ENCODE measurements at regions not wholly inside any gene's neighbourhood (a gene's known extent, or its start where the extent isn't known, plus 50 kb on each side); places are given as distances from the start of the nearest gene placed in this dataset.

- TF ChIP-seq EZH2phosphoT487 (IDR thresholded peaks at IDR 0.05; ENCODE audit: borderline replicate concordance, low read length) (no peak), CTCF (IDR thresholded peaks at IDR 0.05; ENCODE audit: low read depth, low read length, poor library complexity, severe bottlenecking) (no peak)
- Histone ChIP-seq H3K27me3 (ENCODE audit: control insufficient read depth, low read length) (no peaks in the 10 kb centered on the region), H4K20me1 (ENCODE audit: control insufficient read depth, insufficient read depth, low read depth, low read length) (no peaks in the 10 kb centered on the region), H3K4me3 (ENCODE audit: low read length) (no peak overlapping the region), H3K36me3 (ENCODE audit: control insufficient read depth, low read length) (no peaks in the 10 kb centered on the region), H3K4me1 (ENCODE audit: control insufficient read depth, low read length) (no peaks in the 10 kb centered on the region), H3K4me2 (ENCODE audit: low read length) (no peak overlapping the region), H3K9me3 (ENCODE audit: control insufficient read depth, insufficient read depth, low read length) (no peaks in the 10 kb centered on the region), H3K79me2 (ENCODE audit: control insufficient read depth, low read length) (no peaks in the 10 kb centered on the region), H3F3A (ENCODE audit: control insufficient read depth, insufficient read depth) (no peaks in the 10 kb centered on the region), H3K27ac (ENCODE audit: low read depth, low read length) (no peak overlapping the region), H3K9me2 (replicated peaks; ENCODE audit: control insufficient read depth, low read length) (no peaks in the 10 kb centered on the region)
These were observed 352.7 kb upstream of the ZNF507 start for GRCh38 chr19:31992750-31993149.

GRCh38 chr19:31995546-31995945 lies 349.9 kb upstream of the ZNF507 start:
- H3K9me3 ChIP-seq (ENCODE audit: control insufficient read depth, insufficient read depth, low read length): no peaks in the 10 kb centered on the region
- no peak overlapping the region for H3K4me3 ChIP-seq (ENCODE audit: low read length)
- no peaks in the 10 kb centered on the region for H3K9me2 ChIP-seq (replicated peaks; ENCODE audit: control insufficient read depth, low read length)
- H3K4me1 ChIP-seq (ENCODE audit: control insufficient read depth, low read length): no peaks in the 10 kb centered on the region
- no peaks in the 10 kb centered on the region for H3F3A ChIP-seq (ENCODE audit: control insufficient read depth, insufficient read depth)
- H3K4me2 ChIP-seq (ENCODE audit: low read length): no peak overlapping the region
- TF ChIP-seq EZH2phosphoT487 (IDR thresholded peaks at IDR 0.05; ENCODE audit: borderline replicate concordance, low read length): no peak
- TF ChIP-seq CTCF (IDR thresholded peaks at IDR 0.05; ENCODE audit: low read depth, low read length, poor library complexity, severe bottlenecking): no peak
- H3K27ac ChIP-seq (ENCODE audit: low read depth, low read length): no peak overlapping the region
- H4K20me1 ChIP-seq (ENCODE audit: control insufficient read depth, insufficient read depth, low read depth, low read length): no peaks in the 10 kb centered on the region
- H3K27me3 ChIP-seq (ENCODE audit: control insufficient read depth, low read length): no peaks in the 10 kb centered on the region
- H3K79me2 ChIP-seq (ENCODE audit: control insufficient read depth, low read length): no peaks in the 10 kb centered on the region
- H3K36me3 ChIP-seq (ENCODE audit: control insufficient read depth, low read length): no peaks in the 10 kb centered on the region

- no peaks in the 10 kb centered on the region for H4K20me1 ChIP-seq (ENCODE audit: control insufficient read depth, insufficient read depth, low read depth, low read length)
- no peaks in the 10 kb centered on the region for H3K27me3 ChIP-seq (ENCODE audit: control insufficient read depth, low read length)
- no peak overlapping the region for H3K4me3 ChIP-seq (ENCODE audit: low read length)
- H3K9me3 ChIP-seq (ENCODE audit: control insufficient read depth, insufficient read depth, low read length): no peaks in the 10 kb centered on the region
- H3K36me3 ChIP-seq (ENCODE audit: control insufficient read depth, low read length): no peaks in the 10 kb centered on the region
- no peak overlapping the region for H3K27ac ChIP-seq (ENCODE audit: low read depth, low read length)
- TF ChIP-seq EZH2phosphoT487 (IDR thresholded peaks at IDR 0.05; ENCODE audit: borderline replicate concordance, low read length) (no peak), CTCF (IDR thresholded peaks at IDR 0.05; ENCODE audit: low read depth, low read length, poor library complexity, severe bottlenecking) (no peak)
- no peaks in the 10 kb centered on the region for H3K9me2 ChIP-seq (replicated peaks; ENCODE audit: control insufficient read depth, low read length)
- H3F3A ChIP-seq (ENCODE audit: control insufficient read depth, insufficient read depth): no peaks in the 10 kb centered on the region
- no peaks in the 10 kb centered on the region for H3K79me2 ChIP-seq (ENCODE audit: control insufficient read depth, low read length)
- no peak overlapping the region for H3K4me2 ChIP-seq (ENCODE audit: low read length)
- no peaks in the 10 kb centered on the region for H3K4me1 ChIP-seq (ENCODE audit: control insufficient read depth, low read length)
These were observed 335.3 kb upstream of the ZNF507 start for GRCh38 chr19:32010071-32010470.

- Histone ChIP-seq H3K4me1 (ENCODE audit: control insufficient read depth, low read length) (no peaks in the 10 kb centered on the region), H3K4me2 (ENCODE audit: low read length) (no peak overlapping the region), H3K27ac (ENCODE audit: low read depth, low read length) (no peak overlapping the region), H3F3A (ENCODE audit: control insufficient read depth, insufficient read depth) (no peaks in the 10 kb centered on the region), H4K20me1 (ENCODE audit: control insufficient read depth, insufficient read depth, low read depth, low read length) (no peaks in the 10 kb centered on the region), H3K9me2 (replicated peaks; ENCODE audit: control insufficient read depth, low read length) (no peaks in the 10 kb centered on the region), H3K9me3 (ENCODE audit: control insufficient read depth, insufficient read depth, low read length) (no peaks in the 10 kb centered on the region), H3K4me3 (ENCODE audit: low read length) (no peak overlapping the region), H3K27me3 (ENCODE audit: control insufficient read depth, low read length) (no peaks in the 10 kb centered on the region), H3K79me2 (ENCODE audit: control insufficient read depth, low read length) (no peaks in the 10 kb centered on the region), H3K36me3 (ENCODE audit: control insufficient read depth, low read length) (no peaks in the 10 kb centered on the region)
- TF ChIP-seq CTCF (IDR thresholded peaks at IDR 0.05; ENCODE audit: low read depth, low read length, poor library complexity, severe bottlenecking): no peak
These were observed 333.2 kb upstream of the ZNF507 start for GRCh38 chr19:32012206-32012605.
